Tongue (tissue), 1 donor: ENCODE measurements at regions not wholly inside any gene's neighbourhood (a gene's known extent, or its start where the extent isn't known, plus 50 kb on each side); places are given as distances from the start of the nearest gene placed in this dataset.
"Not testable (repeated sequence)": the region's sequence is repeated elsewhere in the genome, so short reads cannot be mapped to it uniquely, and the experiment has no call there.

ENCODE experiments used
- DNase-seq: peaks from one replicate; pipeline ENCODE4 v3.0.0-alpha.2; 2015

DNA sequence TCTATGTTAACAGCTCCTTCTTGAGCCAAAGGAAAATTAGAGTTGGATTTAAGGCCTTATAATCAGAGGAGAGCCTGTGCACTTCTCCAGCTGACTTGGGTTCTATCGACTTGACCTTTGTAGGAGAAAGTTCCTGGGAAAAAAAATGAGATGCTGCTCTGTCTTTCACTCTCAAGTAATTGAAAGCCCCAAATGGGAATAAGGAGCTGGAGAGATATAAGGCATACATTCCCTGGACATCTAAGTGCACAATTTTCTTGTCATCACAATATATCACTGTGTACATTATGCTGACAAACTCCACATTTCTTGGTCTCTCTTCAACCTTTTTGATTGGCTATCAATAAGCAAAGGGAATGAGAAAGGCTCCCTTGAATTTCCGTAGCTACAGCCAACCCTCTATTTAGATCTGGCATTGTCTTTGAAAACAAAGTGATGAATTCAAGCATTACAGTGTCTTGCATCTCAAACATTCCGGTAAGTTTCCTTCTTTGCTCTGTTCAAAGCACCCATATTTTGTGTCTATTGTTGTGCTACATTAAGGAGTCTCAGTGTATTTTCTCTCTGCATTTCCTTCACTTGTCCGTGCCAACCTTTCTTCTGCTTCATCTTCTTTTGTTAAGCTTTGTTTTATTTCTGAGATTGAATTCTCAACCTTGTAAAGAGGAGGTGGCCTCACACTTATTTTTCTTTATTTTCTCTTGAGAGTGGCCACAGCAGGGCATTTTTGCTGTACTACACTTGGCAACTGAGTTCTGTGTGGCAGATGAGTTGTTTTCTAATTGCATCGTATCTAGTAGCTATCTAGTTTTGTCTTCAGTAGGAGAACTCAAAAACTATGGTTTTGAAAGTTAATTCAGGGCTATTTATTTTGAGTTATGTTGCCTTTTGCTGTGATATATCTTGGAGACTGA is 450.3 kb upstream of the MAN1A1 start:
- peak; percentile 63 for DNase-seq

DNA sequence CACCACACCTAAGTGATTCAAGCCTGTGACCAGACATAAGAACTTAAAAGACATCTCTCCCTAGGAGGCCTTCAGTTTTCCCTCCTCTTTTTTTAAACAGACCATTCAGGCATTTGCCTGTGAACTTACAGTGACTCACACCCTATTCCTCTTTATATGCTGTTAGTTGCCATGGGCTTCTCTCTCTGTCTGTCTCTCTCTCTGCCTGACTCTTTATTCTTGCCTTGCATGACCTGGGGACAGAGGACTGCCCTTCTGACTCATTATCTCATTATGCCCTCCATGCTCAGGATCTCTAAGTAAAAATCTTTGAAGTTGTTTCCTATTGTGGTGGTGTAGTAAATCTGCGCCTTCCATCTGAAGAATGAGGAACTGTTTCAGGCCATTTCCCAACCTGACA is 442.2 kb upstream of the MAN1A1 start:
- no peak for DNase-seq

DNA sequence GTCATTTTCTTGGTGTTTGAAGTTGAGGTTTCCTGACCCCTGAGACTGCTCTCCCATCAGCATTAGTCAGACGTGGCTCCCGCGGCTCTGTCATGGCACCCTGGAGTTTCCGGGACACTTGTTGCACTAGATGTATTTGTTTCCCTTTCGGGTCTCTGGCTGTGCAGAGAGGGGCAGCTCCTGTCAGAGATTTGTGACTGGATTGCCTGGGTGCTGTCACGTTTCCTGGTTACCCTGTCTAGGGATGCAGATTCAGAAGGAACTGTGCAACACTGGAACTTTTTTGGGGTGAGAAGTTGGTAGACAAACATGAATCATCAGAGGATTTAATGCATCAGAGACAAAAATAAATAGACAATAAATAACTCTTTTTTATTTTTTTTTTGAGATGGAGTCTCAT is 431.8 kb upstream of the MAN1A1 start:
- DNase-seq: no peak

DNA sequence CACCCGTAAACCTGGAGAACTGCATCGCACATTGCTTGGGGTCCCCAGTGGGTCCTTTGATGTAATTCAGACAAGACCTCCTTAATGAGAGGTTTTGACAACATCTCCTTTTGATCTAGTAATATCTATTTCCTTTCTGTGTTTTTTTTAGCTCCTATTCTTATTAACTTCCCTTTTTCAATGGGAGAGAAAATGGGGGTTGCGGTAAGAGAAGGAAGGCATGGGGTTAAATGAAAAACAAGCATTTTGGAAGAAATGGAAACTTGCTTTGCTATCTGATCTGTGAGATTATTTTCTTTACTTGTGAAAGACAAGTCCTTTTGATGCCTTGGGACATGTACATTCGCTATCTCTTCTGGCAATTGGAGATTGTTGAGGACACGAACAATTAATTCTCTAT is 418.6 kb upstream of the MAN1A1 start:
- no peak for DNase-seq

DNA sequence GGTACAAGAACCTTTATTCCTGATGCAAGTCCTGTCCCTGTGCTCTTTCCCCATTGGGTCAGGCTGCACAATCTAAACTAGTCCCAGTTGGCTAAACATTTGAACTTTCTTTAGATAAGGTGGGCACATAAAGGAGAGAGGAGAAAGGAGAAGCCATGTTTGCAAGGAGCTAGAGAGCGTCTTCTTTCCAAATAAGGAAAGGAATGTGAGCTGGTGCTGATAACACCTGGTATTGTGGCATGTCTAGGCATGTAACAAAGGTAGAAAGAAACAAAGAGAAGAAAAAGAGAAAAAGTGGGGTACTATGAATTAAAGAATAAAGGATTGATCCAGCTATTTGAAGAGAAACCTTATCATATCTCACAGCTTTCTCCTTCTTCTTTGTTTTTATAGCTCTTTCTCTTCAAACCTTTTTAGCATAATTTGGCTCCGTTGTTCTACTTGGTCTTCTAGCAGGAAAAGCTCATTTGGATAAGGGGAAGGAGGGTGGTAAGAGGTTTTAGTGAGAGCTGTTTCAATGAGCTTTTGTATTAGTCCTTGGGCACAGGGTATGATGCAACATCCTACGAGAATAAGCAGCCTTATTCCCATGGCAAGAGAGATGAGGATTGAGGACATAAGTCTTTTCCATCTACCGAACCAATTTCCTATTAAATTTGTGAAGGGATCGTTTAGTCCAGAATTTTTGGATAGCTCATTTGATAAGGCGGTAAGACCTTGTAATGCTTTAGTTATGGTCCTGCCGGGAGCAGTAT is 415.5 kb upstream of the MAN1A1 start:
- no peak for DNase-seq

DNA sequence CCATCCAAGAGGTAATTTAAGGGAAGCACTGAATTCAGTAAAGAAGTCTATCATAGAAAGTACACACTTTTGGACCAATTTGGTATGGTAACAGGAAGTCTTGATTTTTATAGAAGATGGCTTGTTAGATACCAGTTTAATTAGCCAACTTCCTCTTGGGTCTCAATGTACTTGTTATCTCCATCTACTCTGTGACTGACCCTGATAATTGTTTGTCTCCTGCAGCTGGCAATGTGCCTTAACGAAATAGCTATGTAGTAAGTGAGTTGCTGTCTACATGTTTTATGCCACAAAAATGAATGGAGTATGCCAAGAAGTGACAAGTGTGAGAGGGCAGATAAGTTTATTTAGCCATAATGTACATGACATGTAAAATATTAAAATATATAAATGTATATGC is 410.5 kb upstream of the MAN1A1 start:
- DNase-seq: no peak

DNA sequence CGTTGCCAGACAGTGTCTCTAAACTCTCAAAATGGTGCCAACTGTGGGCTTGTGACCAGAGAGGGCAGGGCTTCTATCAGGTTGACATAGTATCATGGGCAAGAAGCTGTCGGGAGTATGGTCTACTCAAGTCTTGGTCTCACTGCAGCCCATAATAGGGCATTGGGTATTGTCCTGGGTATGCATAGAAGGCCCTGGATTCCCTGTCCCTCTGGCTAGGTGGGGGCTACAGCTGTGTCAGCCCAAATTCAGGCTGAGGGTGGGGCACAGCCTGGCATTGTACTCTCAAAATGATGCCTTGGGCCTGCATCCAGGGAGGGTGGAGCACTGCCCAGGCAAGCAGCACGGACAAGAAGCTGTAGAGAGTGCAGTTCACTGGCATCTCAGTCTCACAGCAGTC is 408.8 kb upstream of the MAN1A1 start:
- no peak for DNase-seq

DNA sequence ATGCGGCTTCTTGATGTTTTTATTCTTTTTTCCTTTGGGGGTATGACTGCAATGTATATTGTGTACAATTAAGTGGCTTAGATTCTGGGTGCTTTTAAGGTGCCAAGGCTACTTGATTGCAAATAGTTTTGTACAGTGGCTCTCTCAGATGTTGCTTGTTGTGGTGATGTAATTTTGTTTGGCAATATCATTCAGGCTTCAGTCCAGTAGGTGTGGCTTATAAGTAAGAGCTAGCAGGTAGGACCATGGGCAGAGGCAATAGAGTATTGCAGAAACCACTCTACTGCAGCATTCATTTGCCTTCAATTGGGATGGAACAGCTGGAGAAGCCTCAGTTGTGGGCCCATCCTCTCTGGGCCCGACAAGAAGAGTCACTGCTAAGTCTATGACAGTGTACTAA is 407.9 kb upstream of the MAN1A1 start:
- no peak for DNase-seq

DNA sequence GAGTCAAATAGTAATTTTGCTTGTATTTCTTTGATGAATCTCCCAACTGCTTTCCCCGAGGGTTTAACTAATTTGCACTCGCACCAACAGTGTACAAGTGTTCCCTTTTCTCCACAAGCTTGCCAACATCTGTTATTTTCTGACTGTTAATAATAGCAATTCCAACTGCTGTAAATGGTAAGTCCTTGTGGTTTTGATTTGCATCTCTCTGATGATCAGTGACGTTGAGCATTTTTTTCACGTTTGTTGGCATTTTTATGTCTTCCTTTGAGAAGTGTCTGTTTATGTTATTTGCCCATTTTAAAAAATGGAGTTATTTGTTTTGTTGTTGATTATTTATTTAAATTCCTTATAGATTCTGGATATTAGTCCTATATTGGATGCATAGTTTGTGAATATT is 399.8 kb upstream of the MAN1A1 start:
- DNase-seq: no peak

DNA sequence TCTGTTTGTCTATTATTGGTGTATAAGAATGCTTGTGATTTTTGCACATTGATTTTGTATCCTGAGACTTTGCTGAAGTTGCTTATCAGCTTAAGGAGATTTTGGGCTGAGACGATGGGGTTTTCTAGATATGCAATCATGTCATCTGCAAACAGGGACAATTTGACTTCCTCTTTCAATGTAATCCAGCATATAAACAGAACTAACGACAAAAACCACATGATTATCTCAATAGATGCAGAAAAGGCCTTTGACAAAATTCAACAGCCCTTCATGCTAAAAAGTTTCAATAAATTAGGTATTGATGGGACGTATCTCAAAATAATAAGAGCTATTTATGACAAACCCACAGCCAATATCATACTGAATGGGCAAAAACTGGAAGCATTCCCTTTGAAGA is 399.0 kb upstream of the MAN1A1 start:
- not testable (repeated sequence) for DNase-seq

DNA sequence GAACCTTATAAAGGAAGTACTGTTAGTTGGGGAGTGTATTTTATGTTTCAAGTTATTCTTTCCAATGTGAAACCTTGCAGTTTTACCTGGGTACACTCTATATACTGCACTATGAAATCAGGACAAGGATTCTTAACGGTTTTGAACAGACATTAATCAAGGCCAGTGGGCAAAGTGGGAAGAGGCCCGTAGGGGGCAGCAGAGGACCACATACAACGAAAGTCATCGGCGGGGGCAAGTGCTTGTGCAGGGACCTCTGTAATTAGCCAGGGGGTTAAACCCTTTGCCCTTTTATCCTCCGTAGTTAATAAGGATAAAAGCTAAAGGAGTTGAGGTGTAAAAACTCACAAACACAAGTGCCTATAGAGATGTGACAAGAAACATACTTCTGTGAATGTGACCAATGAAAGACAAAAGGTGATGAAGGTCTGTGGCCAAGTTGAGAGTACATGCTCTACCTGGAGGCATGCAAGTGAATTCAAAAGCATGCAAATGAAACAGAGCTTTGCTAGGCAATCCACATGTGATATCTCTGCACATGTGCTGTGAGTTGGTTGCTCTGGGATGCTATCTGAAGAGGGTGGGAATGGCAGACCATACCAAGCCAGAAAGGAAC is 392.7 kb upstream of the MAN1A1 start:
- DNase-seq: peak; percentile 64

DNA sequence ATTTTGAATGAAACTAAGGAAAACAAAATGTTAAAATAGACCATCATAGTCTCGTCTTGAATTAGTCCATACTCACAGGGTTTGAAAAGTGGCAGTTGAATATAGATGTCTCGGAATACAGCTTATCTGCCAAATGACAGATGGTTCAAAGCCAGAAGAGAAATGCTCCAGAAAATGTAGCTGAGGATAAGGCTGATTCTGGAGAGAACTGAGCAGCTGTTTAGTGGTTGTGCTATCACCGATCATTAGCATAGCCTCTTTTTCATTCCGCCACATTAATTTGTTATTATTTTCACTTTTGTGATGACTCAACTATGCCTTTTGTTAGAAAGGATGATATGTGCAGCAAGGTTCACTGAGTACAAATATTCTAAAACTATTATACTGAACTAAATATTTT is 390.2 kb upstream of the MAN1A1 start:
- DNase-seq: no peak

DNA sequence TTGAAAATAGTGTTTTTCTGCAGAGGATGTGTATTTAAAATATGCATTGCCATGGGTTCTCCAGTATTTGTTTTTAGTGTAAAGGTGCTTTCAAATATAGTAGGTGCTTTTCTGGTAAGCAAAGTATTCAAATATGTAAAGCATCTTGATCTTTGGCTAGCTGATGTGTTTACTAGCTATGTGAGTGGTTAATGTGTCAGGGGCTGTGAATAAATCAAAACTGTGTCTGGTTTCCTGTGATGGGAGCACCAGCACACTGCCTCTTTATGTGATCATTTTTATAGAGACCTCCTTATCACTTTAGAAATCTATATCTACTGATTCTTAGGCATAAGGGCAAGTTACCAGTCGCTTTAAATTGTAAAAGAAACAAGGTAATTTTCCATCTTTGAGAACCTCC is 388.9 kb upstream of the MAN1A1 start:
- DNase-seq: no peak

DNA sequence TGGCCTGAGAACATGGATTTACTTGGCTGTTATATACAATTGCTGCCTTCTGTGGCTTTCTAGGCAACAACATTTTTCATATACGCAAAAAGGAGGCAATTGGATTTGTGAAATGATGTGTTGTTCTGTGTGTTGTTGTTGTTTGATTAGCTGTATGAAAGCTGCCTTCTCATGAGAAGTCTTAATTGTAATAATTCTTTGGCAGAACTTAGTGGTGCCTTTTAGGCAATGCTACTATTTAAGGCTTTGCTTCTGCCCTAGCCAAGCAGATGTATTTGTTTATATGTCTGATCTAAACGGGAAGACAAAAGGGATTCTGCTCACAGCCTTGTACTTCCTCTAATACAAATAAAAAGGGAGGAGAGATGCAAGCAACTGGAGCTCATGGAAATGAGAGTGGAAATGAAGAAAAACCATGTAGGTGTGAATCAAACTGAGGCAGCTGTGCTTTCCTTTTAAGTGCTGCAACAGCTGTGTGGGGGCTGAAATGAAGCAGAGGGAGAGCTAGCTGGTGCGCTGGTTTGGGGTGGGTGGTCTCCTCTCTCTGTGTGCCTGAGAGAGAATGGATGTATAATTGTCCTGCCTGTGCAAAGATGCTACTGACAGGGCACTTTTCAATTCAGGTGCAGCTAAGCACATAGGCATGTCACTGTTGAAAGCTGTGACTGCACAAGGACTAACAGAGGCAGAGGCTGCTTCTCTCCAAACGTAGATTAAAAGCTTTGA is 386.9 kb upstream of the MAN1A1 start:
- DNase-seq: peak; percentile 21

DNA sequence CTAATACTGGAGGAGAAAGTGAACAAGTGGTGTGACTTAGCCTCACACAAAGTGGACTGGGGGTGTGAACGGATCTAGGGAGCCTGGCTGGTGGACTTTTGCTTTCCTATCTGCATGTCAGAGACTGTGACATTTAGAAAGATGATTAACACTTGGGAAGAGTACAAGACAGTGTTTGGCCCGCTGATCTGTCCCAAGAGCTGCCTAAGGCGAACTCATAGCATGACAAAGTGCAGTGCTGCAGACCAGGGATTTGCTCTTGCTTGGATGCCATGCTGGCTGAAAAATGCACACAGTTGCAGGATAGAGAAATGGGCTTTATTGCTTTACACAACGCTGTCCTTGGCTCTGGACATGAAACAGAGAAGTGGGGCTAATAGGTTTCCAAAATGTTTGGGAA is 386.0 kb upstream of the MAN1A1 start:
- DNase-seq: no peak

DNA sequence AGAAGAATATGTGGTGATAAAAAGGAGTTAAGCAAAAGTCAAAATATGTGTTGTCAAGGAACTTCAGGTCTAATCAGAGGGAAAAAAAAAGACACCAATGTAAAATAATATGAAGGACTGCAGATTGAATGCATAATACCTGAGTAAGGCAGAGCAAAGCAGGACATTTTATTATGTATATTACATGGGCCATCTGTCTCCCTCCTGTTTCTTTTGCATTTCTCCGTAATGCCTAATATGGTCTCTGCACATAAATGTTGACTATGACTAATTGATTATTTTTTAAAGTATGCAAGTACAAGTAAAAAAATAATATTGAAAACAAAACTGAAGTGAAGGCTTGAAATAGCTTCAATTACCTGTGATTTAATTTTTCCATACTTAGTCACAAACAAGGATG is 384.7 kb upstream of the MAN1A1 start:
- DNase-seq: no peak

DNA sequence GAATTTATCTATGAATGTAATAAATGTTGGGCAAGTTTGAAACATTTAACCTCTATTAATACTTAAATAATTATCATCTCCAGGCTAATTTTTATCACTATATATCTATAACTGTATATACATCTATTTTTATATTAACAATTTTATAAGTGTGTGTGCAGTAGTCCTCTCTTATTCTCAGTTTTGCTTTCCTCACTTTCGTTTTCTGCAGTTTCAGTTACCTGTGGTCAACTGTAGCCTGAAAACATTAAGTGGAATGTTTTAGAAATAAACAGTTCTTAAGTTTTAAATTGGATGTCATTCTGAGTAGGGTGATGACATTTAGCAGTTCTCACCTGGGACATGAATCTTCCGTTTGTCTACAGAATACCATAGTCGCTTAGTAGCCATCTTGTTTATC is 379.4 kb upstream of the MAN1A1 start:
- DNase-seq: no peak

DNA sequence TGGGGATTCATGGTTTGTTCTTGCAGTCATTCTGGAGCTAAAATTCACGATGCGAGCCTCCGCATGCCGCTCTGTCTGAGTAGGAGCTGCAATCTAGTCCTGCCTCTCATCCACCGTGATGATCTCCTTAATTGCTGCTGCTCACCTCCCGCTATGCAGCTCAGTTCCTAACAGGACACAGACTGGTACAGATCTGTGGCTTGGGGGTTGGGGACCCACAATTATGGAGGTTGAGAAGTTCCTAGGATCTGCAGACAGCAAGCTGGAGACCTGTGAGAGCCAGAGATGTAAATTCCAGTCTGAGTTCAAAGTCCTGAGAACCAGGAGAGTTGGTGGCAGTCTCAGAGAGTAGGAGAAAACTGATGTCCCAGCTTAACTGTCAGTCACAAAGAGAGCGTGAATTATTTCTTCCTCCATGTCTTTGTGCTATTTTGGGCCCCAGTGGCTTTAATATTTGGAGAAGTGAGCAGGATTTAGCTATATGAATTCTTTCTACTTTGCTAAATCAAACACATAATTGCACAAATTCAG is 378.7 kb upstream of the MAN1A1 start:
- DNase-seq: no peak

DNA sequence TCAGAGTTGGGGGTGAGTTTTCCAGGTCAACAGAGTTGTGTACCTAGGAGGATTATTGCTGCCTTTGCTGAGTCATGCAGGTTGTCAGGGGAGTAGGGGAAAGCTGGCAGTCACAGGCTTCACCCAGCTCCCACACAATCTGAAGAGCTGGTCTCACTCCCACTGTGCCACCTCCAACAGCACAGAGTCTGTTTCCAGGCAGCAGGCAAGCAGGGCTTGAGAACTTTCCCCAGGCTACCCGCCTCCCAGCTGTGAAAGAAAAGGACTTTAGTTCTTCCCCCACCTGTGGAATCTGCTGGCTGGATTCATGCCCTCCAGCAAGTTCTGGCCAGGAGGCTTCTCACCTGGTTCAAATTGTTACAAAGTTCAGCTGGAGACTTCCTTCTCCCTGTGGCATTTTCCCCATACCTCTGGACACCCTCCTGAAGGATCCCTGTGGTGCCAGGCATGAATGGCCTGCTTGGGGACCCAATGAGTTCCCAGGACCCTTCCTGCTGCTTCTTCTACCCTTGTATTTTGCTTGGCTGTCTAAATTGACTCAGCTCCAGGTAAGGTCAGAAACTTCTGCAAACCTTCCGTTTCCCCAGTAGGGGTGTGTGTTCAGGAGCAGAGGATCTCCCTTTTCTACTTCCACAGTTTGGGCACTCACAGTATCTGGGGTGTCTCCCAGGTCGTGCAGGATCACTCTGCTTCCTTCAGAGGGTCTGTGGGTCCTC is 378.1 kb upstream of the MAN1A1 start:
- DNase-seq: no peak

DNA sequence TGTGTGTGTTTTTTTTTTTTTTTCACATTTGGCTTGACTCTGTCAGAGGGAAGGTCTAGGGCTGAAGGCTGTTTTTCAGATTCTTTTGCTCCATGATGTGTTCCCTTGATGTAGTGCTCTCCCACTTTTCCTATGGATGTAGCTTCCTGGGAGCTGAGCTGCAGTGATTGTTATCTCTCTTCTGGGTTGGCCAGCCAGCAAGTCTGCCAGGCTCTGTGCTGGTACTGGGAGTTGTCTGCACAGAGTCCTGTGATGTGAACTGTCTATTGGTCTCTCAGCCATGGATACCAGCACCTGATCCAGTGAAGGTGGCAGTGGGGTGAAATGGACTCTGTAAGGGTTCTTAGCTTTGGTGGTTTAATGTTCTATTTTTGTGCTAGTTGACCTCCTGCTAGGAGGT is 377.4 kb upstream of the MAN1A1 start:
- not testable (repeated sequence) for DNase-seq

DNA sequence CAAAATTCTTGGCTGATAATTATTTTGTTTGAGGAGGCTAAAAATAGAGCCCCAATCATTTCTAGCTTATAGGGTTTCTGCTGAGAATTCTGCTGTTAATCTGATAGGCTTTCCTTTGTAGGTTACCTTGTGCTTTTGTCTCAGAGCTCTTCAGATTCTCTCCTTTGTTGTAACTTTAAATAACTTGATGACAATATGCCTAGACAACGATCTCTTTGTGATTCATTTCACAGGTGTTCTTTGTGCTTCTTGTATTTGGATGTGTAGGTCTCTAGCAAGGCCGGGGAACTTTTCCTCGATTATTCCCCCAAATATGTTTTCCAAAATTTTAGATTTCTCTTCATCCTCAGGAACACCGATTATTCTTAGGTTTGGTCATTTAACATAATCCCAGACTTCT is 376.5 kb upstream of the MAN1A1 start:
- no peak for DNase-seq

DNA sequence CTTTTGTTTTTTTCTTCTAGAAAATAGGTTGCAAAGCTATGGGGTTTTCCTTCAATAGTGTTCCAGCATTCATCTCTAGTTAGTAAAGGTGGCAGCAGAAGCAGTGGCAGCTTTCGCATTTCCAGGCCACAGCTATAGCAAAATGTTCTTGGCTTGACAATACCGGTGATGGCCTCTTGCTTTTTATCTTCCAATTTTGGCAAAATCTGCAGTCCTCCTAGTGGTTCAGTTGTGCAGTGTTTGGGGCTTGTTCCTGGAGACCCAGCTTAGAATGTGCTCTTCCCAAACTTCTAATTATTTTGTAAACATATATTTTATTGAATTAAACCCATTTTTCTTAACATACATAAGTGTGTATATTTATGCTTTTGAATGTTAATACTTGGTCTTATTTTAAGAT is 370.6 kb upstream of the MAN1A1 start:
- DNase-seq: no peak
